DND-41 (cell line): ENCODE measurements at regions not wholly inside any gene's neighbourhood (a gene's known extent, or its start where the extent isn't known, plus 50 kb on each side); places are given as distances from the start of the nearest gene placed in this dataset.
"Not testable (repeated sequence)": the region's sequence is repeated elsewhere in the genome, so short reads cannot be mapped to it uniquely, and the experiment has no call there.

ENCODE experiments used
- ATAC-seq: fragments of 200-7000 bp; cut with Tn5 transposase; 3 replicates; pipeline ENCODE4 v1.9.1; 2021; ENCODE audit warnings: low read depth; ENCODE audit not compliant: insufficient read depth
- DNase-seq: peaks from one replicate; pipeline ENCODE4 v3.0.0-alpha.2; 2020
- H2AFZ ChIP-seq: 2 replicates; pipeline ENCODE4 v1.6.0; 2012; ENCODE audit warnings: low read depth, low read length
- H3K27ac ChIP-seq: 2 replicates; pipeline ENCODE4 v1.5.1; 2012; ENCODE audit warnings: low read length, inconsistent platforms
- H3K27me3 ChIP-seq: fragments of 200-600 bp; sonication (generic); 2 replicates; pipeline ENCODE4 v1.6.0; 2012; ENCODE audit warnings: low read length, mild to moderate bottlenecking, inconsistent platforms; ENCODE audit not compliant: insufficient read depth, poor library complexity
- H3K36me3 ChIP-seq: 2 replicates; pipeline ENCODE4 v1.5.1; 2012; ENCODE audit warnings: low read length, inconsistent platforms; ENCODE audit not compliant: insufficient read depth
- H3K4me1 ChIP-seq: 2 replicates; pipeline ENCODE4 v1.5.1; 2012; ENCODE audit warnings: mild to moderate bottlenecking, low read length; ENCODE audit not compliant: insufficient read depth
- H3K4me2 ChIP-seq: 2 replicates; pipeline ENCODE4 v1.6.0; 2012; ENCODE audit warnings: mild to moderate bottlenecking, moderate library complexity, low read length, inconsistent platforms; ENCODE audit not compliant: insufficient read depth
- H3K4me3 ChIP-seq, 2 experiments: fragments of 200-600 bp in 1 of 2; shearing (Covaris generic) in 1 of 2; 2 replicates each; pipeline ENCODE4 v1.5.1; 2012 to 2016; ENCODE audit warnings: inconsistent platforms in 2 of 2, low read length in 2 of 2, mild to moderate bottlenecking in 2 of 2, low read depth in 1 of 2, moderate library complexity in 1 of 2
- H3K79me2 ChIP-seq: 2 replicates; pipeline ENCODE4 v1.6.0; 2012; ENCODE audit warnings: low read length, inconsistent platforms; ENCODE audit not compliant: insufficient read depth
- H3K9ac ChIP-seq: 2 replicates; pipeline ENCODE4 v1.6.0; 2012; ENCODE audit warnings: low read depth, mild to moderate bottlenecking, inconsistent platforms, low read length, moderate library complexity
- H3K9me3 ChIP-seq: 2 replicates; pipeline ENCODE4 v1.5.1; 2012; ENCODE audit warnings: low read length, moderate library complexity, mild to moderate bottlenecking, inconsistent platforms; ENCODE audit not compliant: insufficient read depth, severe bottlenecking
- H4K20me1 ChIP-seq: 2 replicates; pipeline ENCODE4 v1.6.0; 2012; ENCODE audit warnings: low read length; ENCODE audit not compliant: insufficient read depth
- CTCF ChIP-seq: IDR thresholded peaks from 2 replicates; pipeline ENCODE4 v1.5.1; 2012; ENCODE audit warnings: borderline replicate concordance, low read length, moderate library complexity, mild to moderate bottlenecking; ENCODE audit not compliant: poor library complexity, severe bottlenecking; ENCODE audit errors: extremely low read depth
- EZH2 ChIP-seq: IDR thresholded peaks from 3 replicates; pipeline ENCODE4 v1.6.1; 2012; ENCODE audit warnings: borderline replicate concordance, low read depth, mild to moderate bottlenecking, moderate library complexity, low read length, inconsistent platforms; ENCODE audit not compliant: severe bottlenecking

GRCh38 chr1:234891427-234891826 is 237.2 kb downstream of the TOMM20 start:
- no peak for TF ChIP-seq EZH2
- TF ChIP-seq CTCF: no peak
- ATAC-seq (no peak), DNase-seq (no peak)
- H2AFZ ChIP-seq: no peak overlapping the region
- no peak overlapping the region for H3K4me2 ChIP-seq
- no peaks in the 10 kb centered on the region for H3K79me2 ChIP-seq
- no peaks in the 10 kb centered on the region for H4K20me1 ChIP-seq
- H3K27ac ChIP-seq: no peak overlapping the region
- H3K36me3 ChIP-seq: no peaks in the 10 kb centered on the region
- peaks cover 22% of the 10 kb centered on the region for H3K4me1 ChIP-seq
- H3K4me3 ChIP-seq: no peak overlapping the region
- H3K27me3 ChIP-seq: no peaks in the 10 kb centered on the region
- H3K9ac ChIP-seq: no peak overlapping the region
- H3K9me3 ChIP-seq: no peaks in the 10 kb centered on the region

- H3K36me3 ChIP-seq: no peaks in the 10 kb centered on the region
- H3K27me3 ChIP-seq: no peaks in the 10 kb centered on the region
- no peaks in the 10 kb centered on the region for H4K20me1 ChIP-seq
- H3K9ac ChIP-seq: no peak overlapping the region
- no peaks in the 10 kb centered on the region for H3K9me3 ChIP-seq
- no peak overlapping the region for H3K4me2 ChIP-seq
- TF ChIP-seq CTCF: no peak
- TF ChIP-seq EZH2: no peak
- no peak overlapping the region for H3K27ac ChIP-seq
- H2AFZ ChIP-seq: no peak overlapping the region
- no peak for ATAC-seq
- DNase-seq: no peak
- H3K4me1 ChIP-seq: peaks cover 19% of the 10 kb centered on the region
- H3K79me2 ChIP-seq: no peaks in the 10 kb centered on the region
- H3K4me3 ChIP-seq: no peak overlapping the region
Observed at GRCh38 chr1:234889643-234890042, 239.0 kb downstream of the TOMM20 start.

- H4K20me1 ChIP-seq, H3K27me3 ChIP-seq, H3K4me2 ChIP-seq, H3K27ac ChIP-seq, H3K4me3 ChIP-seq, H2AFZ ChIP-seq, DNase-seq, H3K36me3 ChIP-seq, H3K9me3 ChIP-seq, H3K79me2 ChIP-seq, H3K9ac ChIP-seq, H3K4me1 ChIP-seq, ATAC-seq: not testable (repeated sequence)
Observed at GRCh38 chr1:234888247-234888646, 240.4 kb downstream of the TOMM20 start.

- Histone ChIP-seq H2AFZ (no peak overlapping the region), H3K36me3 (no peaks in the 10 kb centered on the region), H3K4me3 (no peak overlapping the region), H3K9ac (no peak overlapping the region), H3K27me3 (no peaks in the 10 kb centered on the region), H3K27ac (no peak overlapping the region), H4K20me1 (no peaks in the 10 kb centered on the region), H3K4me1 (peaks cover 7% of the 10 kb centered on the region), H3K79me2 (no peaks in the 10 kb centered on the region), H3K9me3 (no peaks in the 10 kb centered on the region), H3K4me2 (no peak overlapping the region)
- TF ChIP-seq CTCF (no peak), EZH2 (no peak)
- DNase-seq (no peak), ATAC-seq (no peak)
Observed at GRCh38 chr1:234887016-234887900, 241.4 kb downstream of the TOMM20 start.
